GM19395 (cell line): ENCODE measurements at regions not wholly inside any gene's neighbourhood (a gene's known extent, or its start where the extent isn't known, plus 50 kb on each side); places are given as distances from the start of the nearest gene placed in this dataset.

Experiments
- ATAC-seq: cut with Tn5 transposase; IDR thresholded peaks from one replicate; pipeline ENCODE4 v1.9.1; 2021; ENCODE audit warnings: mild to moderate bottlenecking, moderate library complexity; ENCODE audit not compliant: unreplicated experiment

DNA sequence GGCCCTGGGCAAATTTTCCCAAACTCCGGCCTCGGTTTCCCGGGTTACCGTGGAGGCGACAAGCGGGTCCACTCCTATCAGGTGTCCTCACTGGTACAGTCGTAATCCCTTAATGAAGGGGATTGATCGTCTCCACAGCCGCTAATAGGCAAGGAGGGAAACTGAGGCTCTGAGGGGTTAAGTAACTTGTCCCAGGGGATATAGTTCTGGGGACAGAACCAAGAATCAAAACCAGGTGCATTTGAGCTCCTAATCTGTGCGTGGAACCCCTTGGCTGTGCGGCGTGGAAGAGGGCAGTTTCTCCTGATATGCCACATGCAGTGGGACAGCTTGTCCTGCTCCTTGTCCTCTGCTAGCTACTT, 157.2 kb downstream of the CYRIA start:
- ATAC-seq = no peak

DNA sequence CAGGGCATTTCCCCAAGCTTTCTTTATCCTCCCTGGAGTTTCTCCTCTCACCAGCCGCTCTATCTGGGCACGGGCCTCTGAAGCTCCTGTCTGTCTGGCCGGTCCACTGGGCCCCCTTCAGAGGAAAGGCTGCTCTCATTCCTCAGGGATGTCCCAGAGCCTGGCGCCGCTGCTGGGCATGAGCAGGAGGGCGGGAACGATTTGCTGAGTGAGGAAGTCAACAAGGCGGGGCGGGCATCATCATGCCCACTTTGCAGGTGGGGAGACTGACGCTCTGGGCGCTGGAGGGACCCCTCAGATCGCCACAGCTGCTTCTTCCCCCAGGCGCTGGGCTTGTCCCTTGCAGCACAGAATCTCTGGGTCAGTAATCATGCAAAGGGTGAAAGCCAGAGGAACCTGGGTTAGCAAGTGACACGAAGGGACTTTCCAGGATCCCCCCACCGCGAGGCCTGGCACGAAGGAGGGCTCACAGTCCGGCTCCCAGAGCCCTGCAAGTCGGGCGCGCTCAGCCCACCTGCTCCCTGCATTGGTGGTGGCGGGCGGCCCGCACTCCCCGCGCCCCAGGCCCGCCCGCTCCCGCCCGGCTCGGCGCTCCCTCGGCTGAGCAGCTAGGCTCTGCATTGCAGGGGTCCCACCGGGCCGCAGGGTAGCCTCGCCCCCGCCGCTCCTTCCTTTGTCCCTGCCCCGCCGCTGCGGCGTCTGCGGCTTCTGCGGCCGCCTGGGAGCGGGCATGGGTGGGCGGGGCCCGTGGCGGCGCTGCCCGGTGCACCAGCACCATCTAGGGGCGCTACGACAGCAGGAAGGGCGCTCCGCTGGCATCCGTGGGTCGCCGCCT, 157.8 kb downstream of the CYRIA start:
- no peak for ATAC-seq

- ATAC-seq = no peak
Measured at GRCh38 chr2:16506366-16506765, 159.3 kb downstream of the CYRIA start.

DNA sequence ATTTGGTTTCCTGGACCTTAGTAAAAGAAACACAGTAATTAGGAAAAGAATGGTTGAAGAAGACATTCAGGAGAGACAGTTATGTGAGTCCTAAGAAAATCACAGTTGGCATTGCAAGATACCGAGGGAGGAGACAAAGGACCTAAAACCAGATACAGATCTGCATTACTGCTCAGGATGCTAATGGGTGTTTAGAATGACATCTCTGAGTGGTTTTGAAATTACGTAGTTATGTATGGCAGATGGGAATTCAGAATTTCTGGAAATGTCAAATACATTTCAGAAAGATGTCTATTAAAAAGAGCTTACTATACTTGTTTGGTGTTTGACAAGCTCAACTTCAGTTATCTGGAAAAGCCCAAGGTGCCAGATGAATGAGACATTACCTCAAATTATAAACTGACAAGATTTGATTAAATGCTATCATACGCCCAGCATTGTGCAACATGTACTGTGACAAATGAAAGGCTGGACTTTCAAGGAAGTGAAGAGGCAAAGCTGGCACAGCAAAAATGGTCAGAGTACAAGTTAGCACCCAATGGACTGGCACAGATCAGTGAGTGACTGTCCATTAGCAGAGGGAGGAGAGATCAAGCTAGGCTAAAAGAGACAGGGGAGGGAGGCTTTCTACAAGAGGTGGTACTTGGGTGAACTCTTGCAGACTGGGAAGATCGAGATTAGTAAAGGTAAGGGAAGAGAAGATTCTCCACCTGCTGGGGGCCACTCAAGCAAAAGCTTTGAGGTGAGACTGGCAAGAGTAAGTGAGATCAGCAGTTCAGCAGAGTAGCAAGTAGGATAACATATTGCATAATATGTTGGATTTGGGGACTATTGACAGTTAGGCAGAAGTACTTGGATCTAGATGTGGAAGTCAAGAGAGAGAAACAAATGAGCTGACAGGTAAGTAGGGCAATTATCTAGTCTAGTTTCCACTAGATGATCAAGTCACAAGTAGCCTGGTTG, 168.9 kb downstream of the CYRIA start:
- no peak for ATAC-seq

DNA sequence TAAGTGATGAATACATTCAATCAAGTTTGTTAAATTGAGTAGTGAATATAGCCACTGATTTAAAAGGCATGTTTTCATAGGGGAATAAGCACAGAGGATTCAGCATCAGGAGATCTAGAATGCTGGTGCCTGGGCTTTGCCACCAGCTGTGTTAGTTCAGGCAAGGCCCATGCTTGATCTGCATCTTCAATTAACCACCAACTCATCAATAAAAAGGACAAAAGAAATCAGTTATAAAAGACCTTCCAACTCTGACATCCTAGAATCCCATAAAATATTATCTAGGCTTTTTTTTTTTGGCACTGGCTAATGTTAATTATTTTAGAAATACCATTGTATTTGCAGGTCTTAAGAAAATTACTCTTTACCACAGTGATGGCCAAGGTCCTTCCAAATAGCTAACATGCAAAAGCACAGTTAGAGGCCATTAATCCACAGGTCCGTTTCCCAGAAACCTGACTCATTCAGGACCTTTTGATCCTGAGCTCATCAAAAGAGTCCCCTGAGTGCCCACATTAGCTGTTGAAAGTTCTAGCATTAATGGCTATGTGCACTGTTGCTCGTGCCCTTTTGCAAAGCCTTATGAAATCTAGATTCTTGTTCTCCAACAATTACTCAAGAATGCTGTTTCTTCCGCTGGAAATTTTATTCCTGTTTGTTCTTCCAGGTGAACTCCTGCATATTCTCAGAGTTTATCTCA, 170.0 kb downstream of the CYRIA start:
- no peak for ATAC-seq

DNA sequence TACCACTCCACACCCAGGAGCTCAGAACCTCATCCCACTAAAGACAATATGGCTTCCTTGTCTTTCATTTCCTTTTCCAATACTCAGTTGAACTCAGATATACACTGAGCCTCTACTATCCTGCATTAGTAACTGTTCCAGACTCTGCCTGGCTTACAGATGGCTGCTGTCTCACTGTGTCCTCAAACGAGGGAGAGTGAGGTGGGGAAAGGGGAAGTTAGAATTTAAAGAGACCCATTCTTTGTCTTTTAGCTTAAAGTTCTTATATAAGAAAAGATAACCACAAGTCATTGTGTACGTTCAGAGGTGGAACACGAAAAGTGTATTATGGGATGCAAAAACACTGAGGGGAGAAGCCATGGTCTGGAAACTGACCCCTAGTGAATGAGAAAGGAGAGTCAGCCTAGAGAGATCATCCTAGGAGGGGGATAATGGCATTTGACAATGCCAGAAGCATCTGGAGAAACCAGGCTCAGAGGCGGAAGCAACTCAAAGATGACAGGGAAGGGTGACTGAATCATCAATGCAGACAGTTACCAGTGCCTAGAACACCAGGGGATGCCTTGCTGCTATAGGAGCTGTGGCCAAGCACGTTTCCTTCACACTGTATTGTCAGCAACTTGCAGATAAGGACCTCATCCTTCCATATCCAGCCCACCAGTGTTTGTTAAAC, 170.7 kb downstream of the CYRIA start:
- no peak for ATAC-seq

DNA sequence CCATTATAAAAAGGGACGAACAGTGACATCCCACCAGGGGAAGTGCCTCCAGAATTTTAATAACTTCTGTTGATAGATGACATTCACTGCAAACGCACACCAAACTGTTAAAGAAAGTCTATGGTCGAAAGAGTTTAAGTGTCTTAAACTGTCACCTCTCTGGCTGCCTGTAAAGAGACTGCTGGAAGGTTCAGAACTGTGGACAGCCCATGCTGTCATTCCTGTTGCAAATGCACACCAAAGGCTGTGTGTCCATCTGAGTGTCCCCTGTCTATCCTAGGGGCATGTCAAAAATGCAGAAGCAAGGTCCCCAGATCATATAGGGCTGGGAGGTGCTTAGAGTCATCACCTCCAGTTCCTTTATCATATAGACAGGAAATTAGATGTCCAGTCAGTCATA, 171.8 kb downstream of the CYRIA start:
- ATAC-seq = no peak

- ATAC-seq = no peak
Measured at GRCh38 chr2:16487686-16488085, 177.9 kb downstream of the CYRIA start.

DNA sequence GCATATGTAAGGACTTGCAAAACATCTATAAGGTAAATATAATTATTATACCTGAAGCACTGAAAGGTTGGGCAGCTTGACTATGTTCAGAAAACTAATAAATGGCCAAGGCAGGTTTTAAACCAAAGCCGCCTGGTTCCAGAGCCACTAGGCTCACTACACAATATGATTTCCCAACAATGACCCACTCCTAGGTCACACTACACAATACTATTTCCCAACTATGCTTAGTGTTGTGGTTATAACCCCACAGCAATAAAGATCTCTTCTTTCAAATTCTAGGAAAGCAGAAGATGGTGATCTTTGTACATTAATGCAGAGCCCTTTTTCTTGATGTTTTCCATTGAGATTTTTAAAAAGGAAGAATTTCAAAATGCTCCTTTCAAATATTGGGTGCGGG, 180.4 kb downstream of the CYRIA start:
- ATAC-seq = no peak

GRCh38 chr2:16482460-16482859, 183.2 kb downstream of the CYRIA start:
- no peak for ATAC-seq

- ATAC-seq = no peak
Measured at GRCh38 chr2:16481351-16481750, 184.3 kb downstream of the CYRIA start.

DNA sequence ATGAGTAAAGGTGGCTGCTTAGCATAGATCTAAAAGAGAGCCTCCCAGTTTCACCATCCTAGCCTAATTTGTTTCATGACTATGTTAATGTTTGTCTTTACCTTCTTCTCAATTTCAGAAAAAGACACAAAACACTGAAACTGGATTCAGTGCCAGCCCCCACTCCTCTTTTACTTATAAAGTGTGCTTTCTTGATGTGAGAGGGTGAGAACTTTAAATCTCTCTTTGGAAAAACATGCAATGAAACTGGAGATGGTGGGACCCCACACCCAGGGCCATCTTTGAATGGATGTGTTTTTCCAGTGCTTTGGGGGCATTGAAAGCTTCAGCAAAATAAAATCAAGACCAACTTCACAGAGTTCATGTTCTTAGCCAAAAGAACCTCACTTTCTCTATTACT, 185.9 kb downstream of the CYRIA start:
- no peak for ATAC-seq

DNA sequence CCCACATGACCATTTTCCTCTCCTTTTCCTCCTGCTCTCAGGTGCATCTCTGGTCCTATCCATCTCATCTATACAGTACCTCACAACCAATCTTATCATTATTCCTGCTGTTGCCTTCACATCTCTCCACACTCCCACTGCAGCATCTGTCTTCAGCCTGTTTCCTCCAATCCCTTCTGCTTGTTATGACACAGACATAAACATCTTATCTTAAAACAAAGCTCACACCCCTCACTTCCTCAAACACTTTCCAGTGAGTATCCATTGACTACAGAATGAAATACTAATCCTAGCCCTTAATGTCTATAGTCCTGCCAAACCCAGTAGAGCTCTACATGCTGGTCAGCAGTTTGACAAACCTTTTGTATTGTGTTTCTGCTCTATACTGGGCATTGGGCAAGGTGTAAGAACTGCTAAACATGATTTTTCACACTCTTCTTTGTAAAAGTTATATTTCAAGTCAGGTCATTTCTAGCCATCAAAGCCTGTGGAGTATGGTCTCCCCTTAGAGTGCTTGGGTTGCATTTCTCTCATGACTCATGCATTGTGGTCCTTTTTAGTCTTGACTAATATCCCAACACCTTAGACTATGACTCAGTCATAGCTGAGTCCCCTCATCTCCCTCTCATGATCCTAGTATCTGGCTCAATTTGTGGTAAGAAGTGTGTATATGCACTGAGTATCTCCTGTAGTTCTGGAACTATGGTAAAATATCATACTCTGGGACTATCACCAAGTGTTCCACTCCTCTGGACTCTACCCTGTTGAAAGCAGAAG, 187.0 kb downstream of the CYRIA start:
- no peak for ATAC-seq

GRCh38 chr2:16477648-16478047, 188.0 kb downstream of the CYRIA start:
- ATAC-seq = no peak

- ATAC-seq = no peak
Measured at GRCh38 chr2:16476866-16477265, 188.8 kb downstream of the CYRIA start.

- ATAC-seq = no peak
Measured at GRCh38 chr2:16475986-16476567, 189.6 kb downstream of the CYRIA start.

DNA sequence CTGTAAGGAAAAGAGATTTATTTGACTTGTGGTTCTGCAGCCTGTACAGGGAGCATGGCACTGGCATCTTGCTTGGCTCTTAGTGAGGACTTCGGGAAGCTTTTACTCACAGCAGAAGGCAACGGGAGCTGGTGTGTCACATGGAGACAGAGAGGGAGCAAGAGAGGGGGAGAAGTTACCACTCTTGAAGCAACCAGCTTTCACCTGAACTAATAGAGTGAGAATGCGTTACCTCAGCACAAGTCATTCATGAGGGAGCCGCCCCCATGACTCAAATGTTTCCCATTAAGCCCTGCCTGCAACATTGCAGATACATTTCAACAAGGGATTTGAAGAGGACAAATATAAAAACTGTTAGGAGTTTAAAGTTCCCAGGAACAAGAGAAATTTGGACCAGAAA, 190.0 kb downstream of the CYRIA start:
- no peak for ATAC-seq

- ATAC-seq = no peak
Measured at GRCh38 chr2:16473575-16473974, 192.1 kb downstream of the CYRIA start.

DNA sequence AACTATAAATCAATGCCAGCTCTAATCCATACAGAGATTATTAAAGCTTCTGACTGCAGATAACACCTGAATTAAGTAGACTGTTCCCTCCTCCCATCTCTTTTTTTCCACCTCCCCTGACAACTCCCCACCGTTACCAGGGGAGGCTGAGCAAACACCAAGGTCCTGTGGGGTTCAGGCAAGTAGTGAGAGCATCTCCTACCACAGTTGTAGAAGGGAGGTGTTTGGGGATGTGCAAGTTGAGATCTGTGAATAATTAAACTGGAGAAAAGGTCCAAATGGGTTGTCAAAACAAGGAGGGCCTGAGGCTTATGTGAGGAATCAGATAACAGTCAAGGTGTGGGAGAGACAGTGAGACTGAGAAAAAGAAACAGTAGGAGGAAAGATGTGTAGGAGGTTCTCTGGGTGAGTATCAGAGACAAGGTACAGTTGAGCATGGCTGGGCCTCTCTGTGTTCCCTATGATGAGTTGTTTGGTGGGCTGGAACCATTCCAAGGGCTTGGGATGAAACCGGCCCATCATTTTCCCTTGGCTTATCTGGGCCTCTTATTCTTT, 194.6 kb downstream of the CYRIA start:
- ATAC-seq = no peak

DNA sequence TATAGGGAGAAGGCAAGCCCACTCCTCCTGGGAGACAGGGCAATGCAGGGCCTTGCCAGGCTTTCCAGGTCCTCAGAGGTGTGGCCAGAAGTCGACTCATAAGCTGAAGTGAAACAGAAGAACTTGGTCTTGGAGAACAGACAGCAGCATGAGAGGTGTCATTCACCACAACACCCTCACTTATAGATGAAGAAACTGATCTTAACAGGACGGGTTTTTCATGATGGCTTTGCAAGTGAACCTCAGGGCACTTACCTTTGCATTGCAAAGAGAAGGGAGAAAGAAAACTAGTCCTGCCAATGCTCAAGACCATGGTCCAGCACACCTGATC, 198.8 kb downstream of the CYRIA start:
- ATAC-seq = no peak
